ENCODE measurements at regions not wholly inside any gene's neighbourhood (a gene's known extent, or its start where the extent isn't known, plus 50 kb on each side); places are given as distances from the start of the nearest gene placed in this dataset.

GRCh38 chr10:89846281-89846630 lies 144.9 kb downstream of the KIF20B start:
- intact Hi-C loops (cut with micrococcal nuclease; ENCODE audit: unreplicated experiment) (no loop called here), in situ Hi-C loops (cut with HindIII; ENCODE audit: extremely low pct_ligation_motif_present, low pct_unique_long_range_greater_than_20kb) (no loop called here)
- H3K4me3 ChIP-seq (replicated peaks in 1 of 3; ENCODE audit: insufficient read depth in 1 of 3, low read depth in 2 of 3, low read length in 3 of 3), result no peak overlapping the region
- no peak for ATAC-seq
- H3K4me2 ChIP-seq (ENCODE audit: low read depth, low read length), result no peak overlapping the region
- no peak overlapping the region for H3K9ac ChIP-seq (ENCODE audit: insufficient read depth, low read depth, low read length)
- FAIRE-seq, result no peak
- H3K36me3 ChIP-seq (replicated peaks in 1 of 2; ENCODE audit: control insufficient read depth in 1 of 2, insufficient read depth in 2 of 2, low read length in 2 of 2), result no peaks in the 10 kb centered on the region
- H3K4me1 ChIP-seq (ENCODE audit: insufficient read depth, low read length), result peaks cover 12% of the 10 kb centered on the region
- POLR2A ChIA-PET, result no interaction called here
- H3K27me3 ChIP-seq (ENCODE audit: control insufficient read depth in 1 of 2, insufficient read depth in 2 of 2, low read length in 2 of 2), result no peaks in the 10 kb centered on the region
- H2AFZ ChIP-seq (ENCODE audit: low read length), result no peak overlapping the region
- H3K79me2 ChIP-seq (ENCODE audit: insufficient read depth, low read length), result no peaks in the 10 kb centered on the region
- CTCF ChIA-PET (ENCODE audit: low intra/inter-chr PET ratio, low total read pairs), result no interaction called here
- no peak overlapping the region for H3K27ac ChIP-seq (ENCODE audit: extremely low read length, insufficient read depth, low read length)
- no peaks in the 10 kb centered on the region for H4K20me1 ChIP-seq (ENCODE audit: insufficient read depth, low read length)
- BruUV-seq (replicated peaks), result no TSS peak
- no peak for DNase-seq (ENCODE audit: low spot score)
- H3K9me3 ChIP-seq (ENCODE audit: low read length), result no peaks in the 10 kb centered on the region
- TF ChIP-seq, protein P1, sequence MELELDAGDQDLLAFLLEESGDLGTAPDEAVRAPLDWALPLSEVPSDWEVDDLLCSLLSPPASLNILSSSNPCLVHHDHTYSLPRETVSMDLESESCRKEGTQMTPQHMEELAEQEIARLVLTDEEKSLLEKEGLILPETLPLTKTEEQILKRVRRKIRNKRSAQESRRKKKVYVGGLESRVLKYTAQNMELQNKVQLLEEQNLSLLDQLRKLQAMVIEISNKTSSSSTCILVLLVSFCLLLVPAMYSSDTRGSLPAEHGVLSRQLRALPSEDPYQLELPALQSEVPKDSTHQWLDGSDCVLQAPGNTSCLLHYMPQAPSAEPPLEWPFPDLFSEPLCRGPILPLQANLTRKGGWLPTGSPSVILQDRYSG (CRISPR knock-in tag; IDR thresholded peaks at IDR 0.05), result no peak
- TF ChIP-seq ZNF251 (CRISPR knock-in tag; IDR thresholded peaks at IDR 0.05) (no peak), FOSL2 (CRISPR knock-in tag; IDR thresholded peaks at IDR 0.05) (no peak), ZNF569 (CRISPR knock-in tag; IDR thresholded peaks at IDR 0.05; ENCODE audit: borderline replicate concordance) (no peak)

- POLR2A ChIA-PET, result no interaction called here
- Histone ChIP-seq H3K9me3 (ENCODE audit: low read length) (no peaks in the 10 kb centered on the region), H3K36me3 (replicated peaks in 1 of 2; ENCODE audit: control insufficient read depth in 1 of 2, insufficient read depth in 2 of 2, low read length in 2 of 2) (no peaks in the 10 kb centered on the region), H4K20me1 (ENCODE audit: insufficient read depth, low read length) (no peaks in the 10 kb centered on the region), H3K27ac (ENCODE audit: extremely low read length, insufficient read depth, low read length) (no peak overlapping the region), H3K4me1 (ENCODE audit: insufficient read depth, low read length) (peaks cover 12% of the 10 kb centered on the region), H3K4me3 (replicated peaks in 1 of 3; ENCODE audit: insufficient read depth in 1 of 3, low read depth in 2 of 3, low read length in 3 of 3) (no peak overlapping the region), H3K79me2 (ENCODE audit: insufficient read depth, low read length) (no peaks in the 10 kb centered on the region), H3K9ac (ENCODE audit: insufficient read depth, low read depth, low read length) (no peak overlapping the region), H2AFZ (ENCODE audit: low read length) (no peak overlapping the region), H3K27me3 (ENCODE audit: control insufficient read depth in 1 of 2, insufficient read depth in 2 of 2, low read length in 2 of 2) (no peaks in the 10 kb centered on the region), H3K4me2 (ENCODE audit: low read depth, low read length) (no peak overlapping the region)
- FAIRE-seq, result no peak
- in situ Hi-C loops (cut with HindIII; ENCODE audit: extremely low pct_ligation_motif_present, low pct_unique_long_range_greater_than_20kb), result no loop called here
- WGBS (ENCODE audit: low lambda C conversion rate), result 0% methylated on average over 1 of the region's 1 CpG
- TF ChIP-seq ZXDC (CRISPR knock-in tag; IDR thresholded peaks at IDR 0.05), result no peak
- TF ChIP-seq CENPT (CRISPR knock-in tag; IDR thresholded peaks at IDR 0.05; ENCODE audit: low read depth), result no peak
- no peak for TF ChIP-seq STAG1 (CRISPR knock-in tag; IDR thresholded peaks at IDR 0.05)
- no peak for TF ChIP-seq ASH2L (IDR thresholded peaks at IDR 0.05; ENCODE audit: insufficient read length, low read depth, low read length)
- TF ChIP-seq DPF2 (CRISPR knock-in tag; IDR thresholded peaks at IDR 0.05; ENCODE audit: borderline replicate concordance, low read depth), result no peak
- TF ChIP-seq SRY (CRISPR knock-in tag; IDR thresholded peaks at IDR 0.05), result no peak
- TF ChIP-seq ZNF607 (CRISPR knock-in tag; IDR thresholded peaks at IDR 0.05; ENCODE audit: borderline replicate concordance), result no peak
- no peak for TF ChIP-seq ZNF550 (CRISPR knock-in tag; IDR thresholded peaks at IDR 0.05; ENCODE audit: borderline replicate concordance)
- no peak for TF ChIP-seq ZBTB3 (CRISPR knock-in tag; IDR thresholded peaks at IDR 0.05; ENCODE audit: borderline replicate concordance, low read depth)
- TF ChIP-seq MYC (CRISPR knock-in tag; IDR thresholded peaks at IDR 0.05; ENCODE audit: borderline replicate concordance), result no peak
- no peak for TF ChIP-seq ZMAT3 (CRISPR knock-in tag; conservative IDR thresholded peaks at IDR 0.05)
- CTCF ChIA-PET (ENCODE audit: low intra/inter-chr PET ratio, low total read pairs), result no interaction called here
- intact Hi-C loops (cut with micrococcal nuclease; ENCODE audit: unreplicated experiment), result no loop called here
- BruUV-seq (replicated peaks), result no TSS peak
- DNase-seq (ENCODE audit: low spot score), result no peak
- ATAC-seq, result no peak
Measured at GRCh38 chr10:89846786-89847185, 145.4 kb downstream of the KIF20B start.

Measured in HepG2 (cell line).